Inflammatory macrophage treated with lipopolysaccharide for 4 hours (primary cell): ENCODE measurements at regions not wholly inside any gene's neighbourhood (a gene's known extent, or its start where the extent isn't known, plus 50 kb on each side); places are given as distances from the start of the nearest gene placed in this dataset.
"Not testable (repeated sequence)": the region's sequence is repeated elsewhere in the genome, so short reads cannot be mapped to it uniquely, and the experiment has no call there.

Experiments
- DNase-seq: peaks from one replicate; pipeline ENCODE4 v3.0.0-alpha.2; 2020

DNA sequence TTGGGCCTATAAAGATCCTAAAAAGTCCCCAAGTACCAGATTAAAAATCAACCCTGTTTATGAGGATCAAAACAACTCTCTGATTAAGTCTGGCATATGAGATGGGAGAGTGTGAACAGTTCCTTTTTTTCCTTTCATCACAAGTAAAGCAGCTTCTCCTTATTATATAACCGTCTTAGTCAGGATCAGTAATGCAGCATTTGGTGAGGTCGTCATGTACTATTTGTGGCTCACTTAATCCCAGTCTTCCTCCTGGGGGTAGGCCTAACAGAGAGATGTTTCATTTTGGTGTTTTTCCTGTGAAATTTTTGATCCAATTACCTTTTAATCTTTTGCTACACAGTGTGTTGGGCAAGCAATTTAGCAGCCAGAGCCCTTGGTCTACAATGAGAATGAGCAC lies 333.1 kb upstream of the KCNMB2 start:
- peak; percentile 84 for DNase-seq

DNA sequence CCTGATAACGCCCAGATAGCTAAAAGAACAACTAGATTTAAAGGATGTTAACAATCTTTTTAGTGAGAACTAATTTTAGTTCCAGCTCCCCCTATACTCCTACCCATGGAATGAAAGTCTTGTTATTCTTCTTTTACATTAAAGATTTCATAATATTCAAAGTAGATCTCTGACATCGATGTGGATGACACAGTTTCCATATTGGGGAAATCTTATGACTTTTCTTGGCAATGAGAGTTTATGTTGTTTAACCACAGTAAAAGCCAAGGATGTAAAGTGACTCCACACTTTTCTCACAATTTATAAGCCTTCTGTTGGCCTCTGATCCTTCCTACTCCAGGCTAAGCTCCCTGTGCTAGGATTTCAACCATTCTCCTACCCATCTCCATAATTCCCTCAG lies 332.6 kb upstream of the KCNMB2 start:
- peak; percentile 72 for DNase-seq

DNA sequence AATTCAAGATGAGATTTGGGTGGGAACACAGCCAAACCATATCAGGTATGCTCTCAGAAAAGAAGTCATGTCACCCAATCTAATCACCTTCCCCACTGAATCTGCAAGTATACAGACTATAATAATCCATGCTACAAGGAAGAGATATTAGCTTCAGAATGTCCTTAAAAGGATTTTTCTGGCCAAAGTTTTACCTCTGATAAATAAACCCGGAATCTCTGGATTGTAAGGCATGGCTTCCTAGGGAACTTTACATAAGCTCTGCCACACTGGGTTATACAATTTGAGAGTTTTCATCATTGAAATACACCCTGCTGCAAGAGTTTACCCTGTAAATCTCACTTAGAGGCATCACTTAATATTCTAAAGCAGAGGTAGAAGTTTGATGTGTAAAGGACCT lies 330.5 kb upstream of the KCNMB2 start:
- DNase-seq: no peak

DNA sequence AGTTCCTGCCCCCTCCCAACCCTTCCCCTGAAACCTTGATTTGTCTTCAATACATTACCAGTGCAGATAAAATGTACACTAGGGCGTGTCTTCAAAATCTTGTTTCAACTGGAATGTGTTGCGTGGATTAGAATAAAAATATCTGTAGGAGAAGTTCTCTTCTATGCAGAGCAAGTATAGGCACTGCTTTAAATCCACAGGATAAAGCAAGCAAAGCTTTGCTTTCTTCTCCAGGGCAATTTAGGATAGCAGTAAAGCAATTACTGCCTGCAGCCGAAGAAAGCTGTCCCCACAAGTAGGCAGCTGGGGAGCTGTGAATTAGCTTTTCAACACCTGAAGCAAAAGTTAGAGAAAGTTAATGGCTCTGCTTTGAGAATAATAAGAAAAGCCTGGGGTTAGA lies 329.7 kb upstream of the KCNMB2 start:
- no peak for DNase-seq

DNA sequence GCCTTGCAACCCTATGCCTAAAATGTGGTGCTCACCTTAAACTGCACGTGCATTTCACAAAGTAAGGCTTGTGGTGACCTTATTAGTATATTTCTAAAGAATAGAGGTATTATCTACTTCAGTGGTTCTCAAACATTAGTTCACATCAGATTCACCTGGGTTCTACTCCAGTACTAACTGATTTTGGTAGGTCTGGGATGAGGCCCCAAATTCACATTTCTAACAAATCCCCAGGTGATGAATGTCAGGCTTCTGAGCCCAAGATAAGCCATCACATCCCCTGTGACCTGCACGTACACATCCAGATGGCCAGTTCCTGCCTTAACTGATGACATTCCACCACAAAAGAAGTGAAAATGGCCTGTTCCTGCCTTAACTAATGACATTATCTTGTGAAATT lies 329.1 kb upstream of the KCNMB2 start:
- not testable (repeated sequence) for DNase-seq

DNA sequence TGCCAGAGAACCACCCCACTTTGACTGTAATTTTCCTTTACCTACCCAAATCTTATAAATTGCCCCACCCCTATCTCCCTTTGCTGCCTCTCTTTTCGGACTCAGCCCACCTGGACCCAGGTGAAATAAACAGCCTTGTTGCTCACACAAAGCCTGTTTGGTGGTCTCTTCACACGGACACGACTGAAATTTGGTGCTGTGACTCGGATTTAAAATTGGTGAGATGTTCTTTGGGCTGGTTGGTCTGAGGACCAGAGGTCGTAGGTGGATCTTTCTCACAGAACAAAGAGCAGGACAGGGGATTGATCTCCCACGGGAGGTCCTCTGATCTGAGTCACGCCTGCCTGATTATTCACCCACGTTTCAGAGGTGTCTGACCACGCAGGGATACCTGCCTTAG lies 328.6 kb upstream of the KCNMB2 start:
- not testable (repeated sequence) for DNase-seq

DNA sequence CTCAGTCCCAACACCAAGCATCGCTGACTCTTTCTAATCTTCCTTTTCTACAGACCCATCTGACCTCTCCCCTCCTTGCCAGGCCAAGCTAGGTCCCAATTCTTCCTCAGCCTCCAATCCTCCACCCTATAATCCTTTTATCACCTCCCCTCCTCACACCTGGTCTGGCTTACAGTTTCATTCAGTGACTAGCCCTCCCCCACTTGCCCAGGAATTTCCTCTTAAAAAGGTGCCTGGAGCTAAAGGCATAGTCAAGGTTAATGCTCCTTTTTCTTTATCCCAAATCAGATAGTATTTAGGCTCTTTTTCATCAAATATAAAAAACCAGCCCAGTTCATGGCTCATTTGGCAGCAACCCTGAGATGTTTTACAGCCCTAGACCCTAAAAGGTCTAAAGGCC lies 327.1 kb upstream of the KCNMB2 start:
- not testable (repeated sequence) for DNase-seq

DNA sequence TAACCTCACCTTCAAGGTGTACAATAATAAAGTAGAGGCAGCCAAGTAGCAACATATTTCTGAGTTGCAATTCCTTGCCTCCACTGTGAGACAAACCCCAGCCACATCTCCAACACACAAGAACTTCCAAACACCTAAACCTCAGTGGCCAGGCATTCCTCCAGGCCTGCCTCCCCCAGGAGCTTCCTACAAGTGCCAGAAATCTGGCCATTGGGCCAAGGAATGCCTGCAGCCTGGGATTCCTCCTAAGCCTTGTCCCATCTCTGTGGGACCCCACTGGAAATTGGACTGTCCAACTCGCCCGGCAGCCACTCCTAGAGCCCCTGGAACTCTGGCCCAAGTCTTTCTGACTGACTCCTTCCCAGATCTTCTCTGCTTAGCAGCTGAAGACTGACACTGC lies 326.6 kb upstream of the KCNMB2 start:
- not testable (repeated sequence) for DNase-seq

DNA sequence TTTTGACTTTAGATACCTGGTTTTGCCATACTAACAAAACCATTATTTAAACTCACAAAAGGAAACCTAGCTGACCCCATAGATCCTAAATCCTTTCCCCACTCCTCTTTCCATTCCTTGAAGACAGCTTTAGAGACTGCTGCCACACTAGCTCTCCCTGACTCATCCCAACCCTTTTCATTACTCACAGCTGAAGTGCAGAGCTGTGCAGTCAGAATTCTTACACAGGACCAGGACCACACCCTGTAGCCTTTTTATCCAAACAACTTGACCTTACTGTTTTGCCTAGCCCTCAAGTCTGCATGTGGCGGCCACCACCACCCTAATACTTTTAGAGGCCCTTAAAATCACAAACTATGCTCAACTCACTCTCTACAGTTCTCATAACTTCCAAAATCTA lies 325.1 kb upstream of the KCNMB2 start:
- not testable (repeated sequence) for DNase-seq

DNA sequence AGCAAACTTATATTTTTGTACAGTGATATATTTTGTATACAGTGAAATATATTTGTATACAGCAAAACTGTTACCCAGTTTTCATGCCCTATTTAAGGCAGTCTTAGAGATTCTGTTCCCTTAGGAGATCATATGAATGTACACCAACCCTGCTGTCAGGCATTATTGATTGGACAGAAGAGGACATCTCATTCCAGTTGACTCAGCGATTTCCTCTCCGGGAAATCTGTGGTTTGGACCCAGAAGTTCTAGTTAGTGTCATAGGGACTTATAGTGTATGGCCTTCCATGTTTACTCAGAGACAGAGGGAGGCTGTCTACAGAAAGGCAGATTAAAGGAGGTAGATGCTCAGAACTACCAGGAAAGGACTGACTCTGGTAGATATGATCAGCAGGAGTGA lies 318.8 kb upstream of the KCNMB2 start:
- DNase-seq: no peak

DNA sequence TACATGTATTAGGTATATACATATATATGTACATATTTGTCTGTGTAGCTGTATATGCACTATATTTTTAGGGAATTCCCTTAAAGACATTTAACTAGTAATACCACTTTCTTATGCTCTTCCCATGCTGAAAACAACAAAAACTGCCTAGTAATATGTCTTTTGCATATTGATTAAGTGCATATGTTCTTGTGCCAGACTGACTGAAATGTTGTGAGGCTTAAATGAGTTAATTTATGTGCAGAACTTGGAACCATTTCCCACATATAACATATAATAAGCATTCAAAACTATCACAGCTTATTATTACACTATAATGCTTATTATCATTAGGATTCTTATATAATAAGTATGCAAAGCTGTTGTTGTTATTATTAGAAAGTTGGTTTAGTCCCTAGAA lies 318.0 kb upstream of the KCNMB2 start:
- DNase-seq: no peak

DNA sequence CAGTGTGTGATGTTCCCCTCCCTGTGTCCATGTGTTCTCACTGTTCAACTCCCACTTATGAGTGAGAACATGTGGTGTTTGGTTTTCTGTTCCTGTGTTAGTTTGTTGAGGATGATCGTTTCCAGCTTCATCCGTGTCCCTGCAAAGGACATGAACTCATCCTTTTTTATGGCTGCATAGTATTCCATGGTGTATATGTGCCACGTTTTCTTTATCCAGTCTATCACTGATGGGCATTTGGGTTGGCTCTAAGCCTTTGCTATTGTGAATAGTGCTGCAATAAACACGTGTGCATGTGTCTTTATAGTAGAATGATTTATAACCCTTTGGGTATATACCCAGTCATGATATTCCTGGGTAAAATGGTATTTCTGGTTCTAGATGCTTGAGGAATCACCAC lies 316.6 kb upstream of the KCNMB2 start:
- DNase-seq: not testable (repeated sequence)

DNA sequence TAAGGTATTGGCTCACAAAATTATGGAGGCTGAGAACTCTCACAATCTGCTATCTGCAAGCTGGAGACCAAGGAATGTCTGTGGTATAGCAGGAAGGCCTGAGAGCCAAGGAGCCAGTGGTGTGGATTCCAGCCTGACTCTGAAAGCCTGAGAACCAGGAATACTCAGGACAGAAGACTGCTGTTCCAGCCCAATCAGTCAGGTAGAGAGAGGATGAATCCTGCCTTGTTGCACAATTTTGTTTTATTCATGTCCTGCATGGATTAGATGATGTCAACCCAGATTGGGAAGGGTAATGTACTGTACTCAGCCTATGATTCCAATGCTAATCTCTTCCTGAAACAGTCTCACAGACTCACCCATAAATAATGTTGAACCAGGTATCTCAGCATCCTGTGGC lies 312.4 kb upstream of the KCNMB2 start:
- no peak for DNase-seq

DNA sequence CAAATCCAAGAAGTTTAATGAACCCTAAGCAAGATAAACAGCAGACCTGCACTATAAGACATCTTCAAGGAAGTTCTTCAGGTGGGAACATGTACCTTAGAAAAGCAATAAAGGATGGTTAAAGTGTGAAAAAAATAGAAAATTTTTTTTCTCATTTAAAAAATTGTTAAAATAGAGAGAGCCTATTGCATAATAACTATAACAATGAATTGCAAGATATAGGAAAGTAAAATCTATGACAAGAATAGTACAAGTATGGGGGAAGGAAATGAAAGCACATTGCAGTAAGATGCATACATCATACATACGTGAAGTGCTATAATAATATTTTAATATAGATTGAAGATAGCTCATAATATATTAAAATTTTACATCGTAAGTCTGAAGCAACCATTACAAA lies 310.1 kb upstream of the KCNMB2 start:
- no peak for DNase-seq

DNA sequence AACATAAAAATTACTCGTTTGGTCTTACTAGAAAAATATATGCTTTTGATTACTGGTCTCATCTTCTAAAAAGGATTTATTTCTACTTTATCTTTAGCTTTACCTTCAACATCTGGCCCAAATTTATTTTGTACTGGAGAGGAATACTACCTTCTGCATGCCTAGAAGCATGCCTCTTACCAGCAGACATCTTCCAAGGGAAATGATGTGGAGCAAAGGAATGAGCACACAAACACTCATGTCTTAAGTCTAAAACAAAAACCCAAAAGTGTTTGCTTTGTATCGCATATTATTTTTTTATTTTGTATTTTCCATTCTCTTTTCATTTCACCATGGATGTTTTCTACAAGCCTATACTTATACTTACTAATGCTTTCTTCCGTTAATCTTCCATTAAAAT lies 304.6 kb upstream of the KCNMB2 start:
- no peak for DNase-seq

DNA sequence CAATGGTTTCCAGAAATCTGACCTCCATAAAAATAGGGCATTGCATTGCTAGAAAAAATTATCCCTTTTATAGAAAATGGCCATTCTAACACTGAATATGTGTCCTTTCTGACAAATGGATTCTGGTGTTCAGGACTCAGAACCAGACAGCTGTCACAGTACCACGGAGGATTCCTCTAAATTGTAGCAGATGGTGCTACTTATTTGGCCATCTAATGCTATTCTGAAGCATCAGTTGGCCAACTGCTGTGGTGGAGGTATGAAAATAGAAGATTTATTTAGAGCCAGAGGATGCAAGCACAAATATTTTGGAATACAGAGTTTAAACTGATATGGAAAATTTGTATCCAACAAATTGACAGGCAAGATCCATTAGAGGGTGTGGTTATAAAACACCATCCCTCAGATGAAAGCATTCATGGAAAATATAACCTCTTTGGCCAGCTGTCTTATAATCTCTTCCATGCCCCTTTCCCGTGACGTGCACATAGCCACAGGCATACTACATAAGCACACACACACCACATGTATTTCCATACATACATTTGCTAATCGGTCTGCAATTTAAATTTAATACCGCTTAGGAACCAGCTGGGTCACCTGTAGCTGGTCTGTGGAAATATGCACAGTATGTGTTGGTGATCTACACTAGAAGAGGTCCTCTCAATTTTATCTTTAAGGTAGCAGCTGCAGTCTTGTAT lies 302.7 kb upstream of the KCNMB2 start:
- no peak for DNase-seq

DNA sequence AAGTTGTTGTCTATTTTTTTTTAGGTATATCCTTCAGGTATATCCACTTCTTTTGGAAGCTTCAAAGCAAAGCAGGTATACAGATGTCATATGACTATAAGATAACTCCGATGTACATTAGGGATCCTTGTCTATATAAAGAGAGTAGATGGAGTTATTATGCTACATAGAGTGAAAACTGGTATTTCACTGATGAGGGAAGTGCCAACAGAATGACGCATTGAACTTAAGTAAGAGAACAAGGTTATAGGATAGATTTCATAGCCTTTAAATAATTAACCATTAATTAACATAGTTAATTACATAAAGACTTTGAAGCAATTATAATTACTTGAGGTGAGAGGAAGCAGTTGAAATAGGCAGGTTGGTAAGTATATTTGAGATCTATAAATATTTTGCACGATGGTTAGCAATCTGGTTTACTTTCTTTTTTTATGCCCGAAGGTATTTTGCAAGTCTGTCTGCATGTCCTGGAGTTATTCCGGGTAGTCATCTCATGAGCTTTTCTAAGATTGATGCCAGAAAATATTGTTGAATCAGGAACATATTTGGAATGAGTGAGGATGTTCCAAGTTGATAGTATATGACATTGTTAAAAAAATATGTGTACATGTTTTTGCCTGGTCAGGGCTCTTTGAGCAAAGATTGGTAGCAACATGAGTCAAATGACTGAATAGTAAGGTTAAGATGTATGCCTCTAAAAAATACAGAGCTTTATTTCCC lies 299.5 kb upstream of the KCNMB2 start:
- no peak for DNase-seq

DNA sequence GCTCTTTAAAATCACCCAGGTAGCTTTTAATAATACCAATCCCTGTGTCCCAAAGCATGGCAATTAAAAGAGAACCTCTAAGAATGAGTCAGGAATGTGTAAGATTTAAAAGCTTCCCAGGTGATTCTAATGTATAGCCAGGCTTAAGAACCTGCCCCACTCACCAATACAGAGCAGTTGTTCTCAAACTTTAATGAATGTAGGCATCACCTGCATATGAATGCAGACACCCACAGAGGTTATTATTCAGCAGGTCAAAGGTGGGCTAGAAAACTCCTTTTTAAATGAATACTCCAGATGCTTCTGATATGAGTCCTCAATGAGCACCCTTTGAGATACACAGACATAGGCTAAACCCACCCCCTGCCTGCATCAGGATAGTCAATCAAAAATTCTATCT lies 298.1 kb upstream of the KCNMB2 start:
- no peak for DNase-seq

DNA sequence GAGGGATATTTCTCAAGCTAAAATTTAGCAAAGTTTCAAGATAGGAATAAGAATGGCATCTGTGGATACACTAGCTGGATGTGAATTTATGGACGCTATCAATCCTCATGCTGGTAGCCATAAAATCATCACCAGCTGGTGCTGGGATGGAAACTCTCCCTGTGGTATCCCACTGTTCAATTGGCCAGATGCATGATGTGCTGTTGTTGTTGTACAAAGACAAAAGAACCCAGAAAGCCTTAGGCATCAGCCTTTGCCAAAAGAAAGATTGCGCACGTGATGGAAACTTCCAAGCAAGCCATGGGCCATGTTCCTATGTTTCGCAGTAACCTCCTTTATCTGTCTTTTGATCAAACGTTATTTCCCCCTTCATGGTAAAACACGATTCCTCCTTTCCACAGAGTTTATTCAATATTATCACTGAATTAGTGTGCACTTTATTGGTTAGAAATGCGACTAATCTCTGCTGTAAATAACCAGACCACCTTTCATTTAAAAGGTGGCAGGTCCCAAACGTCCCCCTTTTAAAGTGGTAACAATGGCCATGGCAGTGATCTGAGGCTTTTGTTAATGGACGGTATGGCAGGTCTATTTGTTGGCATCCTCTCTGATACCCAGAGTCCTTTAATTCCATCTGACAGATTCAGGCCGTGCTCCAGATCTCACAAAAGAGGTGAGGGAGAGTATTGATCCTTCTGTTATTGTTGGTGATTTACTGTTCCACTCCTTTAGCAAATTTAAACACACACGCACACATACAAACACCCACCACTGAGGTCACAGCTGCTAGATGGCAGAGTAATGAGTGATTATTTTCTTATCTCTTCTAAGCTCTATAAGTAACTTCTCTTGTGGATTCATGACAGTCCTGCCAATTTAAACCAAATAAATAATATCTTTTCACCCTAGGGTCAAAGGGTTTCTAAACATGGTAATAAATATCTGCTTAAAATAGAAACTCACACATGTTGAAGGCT lies 291.2 kb upstream of the KCNMB2 start:
- no peak for DNase-seq

DNA sequence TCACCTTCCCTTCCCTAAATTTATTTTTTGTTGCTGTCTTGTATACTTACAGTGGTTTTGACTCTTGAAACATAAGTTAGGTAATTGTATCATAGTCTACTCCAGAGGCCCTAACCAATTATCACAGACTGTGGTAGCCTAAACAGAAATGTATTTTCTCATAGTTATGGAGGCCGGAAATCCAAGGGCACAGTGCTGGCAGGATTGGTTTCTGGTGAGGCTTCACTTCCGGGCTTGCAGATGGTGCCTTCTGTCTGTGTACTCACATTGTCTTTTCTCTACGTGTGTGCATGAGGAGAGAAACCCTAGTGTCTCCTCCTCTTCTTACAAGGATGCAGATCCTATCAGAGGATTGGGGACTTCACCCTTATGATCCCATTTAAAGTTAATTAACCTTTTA lies 290.2 kb upstream of the KCNMB2 start:
- no peak for DNase-seq

DNA sequence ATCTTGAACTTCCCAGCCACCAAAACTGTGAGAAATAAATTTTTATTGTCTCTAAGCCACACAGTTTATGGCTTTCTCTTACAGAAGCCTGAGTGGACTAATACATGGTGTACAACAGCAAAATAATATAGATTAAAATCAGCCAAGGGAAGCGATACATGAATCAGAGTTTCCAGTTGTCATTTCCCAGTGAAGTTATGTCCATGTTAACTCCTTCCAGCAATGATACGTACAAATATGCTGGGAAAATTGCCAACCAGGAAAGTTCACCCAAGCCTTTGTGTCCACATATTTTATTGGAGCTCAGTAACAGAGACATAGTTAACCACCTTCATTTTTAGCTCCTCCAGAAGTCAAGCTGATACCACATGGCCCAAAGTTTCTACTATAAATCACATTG lies 280.9 kb upstream of the KCNMB2 start:
- no peak for DNase-seq

DNA sequence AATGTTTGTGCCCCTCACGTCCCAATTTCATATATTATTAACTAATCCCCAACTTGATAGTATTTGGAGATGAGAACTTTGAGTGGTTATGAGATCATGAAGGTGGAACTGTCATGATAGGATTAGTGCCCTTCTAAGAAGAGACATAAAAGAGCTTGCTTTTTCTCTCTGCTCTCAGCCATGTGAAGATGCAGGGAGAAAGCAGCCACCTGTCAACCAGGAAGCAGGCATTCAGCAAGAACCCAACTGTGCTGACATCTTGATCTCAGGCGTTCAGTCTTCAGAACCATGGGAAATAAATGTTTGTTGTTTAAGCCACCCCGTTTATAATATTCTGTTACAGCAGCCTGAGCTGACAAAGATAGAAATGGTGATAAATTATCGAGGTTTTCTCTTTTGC lies 278.7 kb upstream of the KCNMB2 start:
- DNase-seq: no peak

DNA sequence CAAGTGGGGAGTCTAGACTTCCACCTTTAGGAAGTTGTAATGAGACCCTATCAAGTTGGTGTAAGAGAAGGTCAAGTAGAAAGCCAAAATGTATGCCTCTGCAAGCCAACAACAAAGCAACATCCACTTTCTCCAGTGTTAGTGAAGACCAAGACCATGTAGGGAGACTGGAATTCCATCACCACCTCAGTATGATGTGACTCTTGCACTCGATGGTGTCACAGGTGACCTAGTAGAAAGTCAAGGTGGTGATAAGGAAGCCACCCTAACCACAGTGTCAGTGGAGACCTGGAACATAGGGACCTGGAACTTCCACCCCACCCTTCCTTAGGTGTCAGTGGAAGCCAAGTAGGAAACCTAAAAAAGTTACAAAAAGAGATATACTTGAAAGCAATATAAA lies 278.1 kb upstream of the KCNMB2 start:
- DNase-seq: no peak

DNA sequence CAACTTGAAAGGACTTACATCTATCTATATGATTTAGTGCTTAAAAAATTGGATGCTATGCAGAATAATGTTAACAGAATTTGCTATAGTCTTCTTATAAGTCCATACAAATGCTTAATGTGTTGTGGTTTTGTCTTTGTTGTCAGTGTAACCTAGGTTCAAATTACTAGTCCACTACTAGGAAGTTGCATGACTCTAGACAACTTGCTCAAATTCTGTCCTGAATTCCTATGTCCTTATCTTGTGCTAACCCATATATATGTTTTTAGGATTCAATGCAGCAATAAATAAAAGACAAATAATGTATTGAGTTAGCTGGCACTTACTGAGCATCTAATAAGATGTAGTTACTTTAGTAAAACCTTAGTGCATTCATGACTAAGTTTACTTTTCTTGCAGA lies 276.5 kb upstream of the KCNMB2 start:
- no peak for DNase-seq
